Natural killer cell (primary cell): ENCODE measurements at regions not wholly inside any gene's neighbourhood (a gene's known extent, or its start where the extent isn't known, plus 50 kb on each side); places are given as distances from the start of the nearest gene placed in this dataset.
"Not testable (repeated sequence)": the region's sequence is repeated elsewhere in the genome, so short reads cannot be mapped to it uniquely, and the experiment has no call there.

ENCODE experiments used
- ATAC-seq, 3 donors: fragments of 150-1000 bp in 2 of 3; fragments of 200-7000 bp in 1 of 3; cut with Tn5 transposase; 1 replicate in 1 of 3; 2 replicates in 2 of 3; pipeline ENCODE4 v1.10.0; 2021; ENCODE audit warnings: mild to moderate bottlenecking in 2 of 3, moderate library complexity in 2 of 3
- DNase-seq, 2 donors: peaks; one replicate each; pipeline versions ENCODE4 v3.0.0 to v3.0.0-alpha.2; 2013 to 2021; ENCODE audit warnings: mixed read lengths in 1 of 2
- H3K27ac ChIP-seq: one replicate; pipeline ENCODE4 v1.5.1; 2013; ENCODE audit warnings: mild to moderate bottlenecking, low read length
- H3K27me3 ChIP-seq: one replicate; pipeline ENCODE4 v1.6.1; 2013; ENCODE audit warnings: low read length; ENCODE audit not compliant: control insufficient read depth, insufficient read depth
- H3K36me3 ChIP-seq: one replicate; pipeline ENCODE4 v1.6.1; 2013; ENCODE audit warnings: low read length; ENCODE audit not compliant: control insufficient read depth, insufficient read depth
- H3K4me1 ChIP-seq: one replicate; pipeline ENCODE4 v1.6.1; 2013; ENCODE audit warnings: low read length; ENCODE audit not compliant: control insufficient read depth, insufficient read depth
- H3K4me3 ChIP-seq: one replicate; pipeline ENCODE4 v1.5.1; 2013; ENCODE audit warnings: low read length
- H3K9me3 ChIP-seq: one replicate; pipeline ENCODE4 v1.6.1; 2013; ENCODE audit warnings: low read length; ENCODE audit not compliant: control insufficient read depth, insufficient read depth
- H3K27ac Mint-ChIP-seq, 2 donors: one replicate each; pipeline ENCODE4 v1.8.0; 2022; ENCODE audit warnings: mild to moderate bottlenecking in 2 of 2, mixed read lengths in 2 of 2, moderate library complexity in 1 of 2
- H3K27me3 Mint-ChIP-seq, 2 donors: one replicate each; pipeline ENCODE4 v1.8.0; 2022; ENCODE audit warnings: low read depth in 2 of 2, mixed read lengths in 2 of 2
- H3K36me3 Mint-ChIP-seq: one replicate; pipeline ENCODE4 v1.8.0; 2022; ENCODE audit warnings: mixed read lengths
- H3K4me1 Mint-ChIP-seq, 2 donors: one replicate each; pipeline ENCODE4 v1.8.0; 2022; ENCODE audit warnings: mixed read lengths in 2 of 2
- H3K4me3 Mint-ChIP-seq: one replicate; pipeline ENCODE4 v1.8.0; 2022; ENCODE audit warnings: mild to moderate bottlenecking, moderate library complexity, mixed read lengths
- H3K9me3 Mint-ChIP-seq, 2 donors: one replicate each; pipeline ENCODE4 v1.8.0; 2022; ENCODE audit warnings: mixed read lengths in 2 of 2
- WGBS: methylation state at CpG from one replicate; pipeline ENCODE4 v1.1.7; 2013; ENCODE audit warnings: missing lambda C conversion rate; ENCODE audit not compliant: insufficient coverage; 5-methylcytosine and 5-hydroxymethylcytosine counted together
- intact Hi-C: fragments of 100-400 bp; cut with micrococcal nuclease; formaldehyde crosslinking; loops from one replicate; pipeline ENCODE4 v1.14.2; 2022
- TF ChIP-seq, protein P1 (sequence below): fragments of 200-600 bp; IDR thresholded peaks from one replicate; pipeline ENCODE4 v1.8.0; 2022; ENCODE audit warnings: antibody characterized with exemption

GRCh38 chr15:59794229-59794886, 105.2 kb upstream of the BNIP2 start:
- intact Hi-C loops: no loop called here
- Mint-ChIP-seq H3K9me3 (no peaks in the 10 kb centered on the region), H3K36me3 (no peaks in the 10 kb centered on the region), H3K27ac (no peak overlapping the region), H3K27me3 (peaks cover 14 to 58% of the 10 kb centered on the region in 2 donors), H3K4me1 (no peaks in the 10 kb centered on the region), H3K4me3 (no peak overlapping the region)
- DNase-seq: peak in 1 of 2 donors; percentile 30
- no peaks in the 10 kb centered on the region for H3K4me1 ChIP-seq
- no peak overlapping the region for H3K27ac ChIP-seq
- TF ChIP-seq, protein P1, sequence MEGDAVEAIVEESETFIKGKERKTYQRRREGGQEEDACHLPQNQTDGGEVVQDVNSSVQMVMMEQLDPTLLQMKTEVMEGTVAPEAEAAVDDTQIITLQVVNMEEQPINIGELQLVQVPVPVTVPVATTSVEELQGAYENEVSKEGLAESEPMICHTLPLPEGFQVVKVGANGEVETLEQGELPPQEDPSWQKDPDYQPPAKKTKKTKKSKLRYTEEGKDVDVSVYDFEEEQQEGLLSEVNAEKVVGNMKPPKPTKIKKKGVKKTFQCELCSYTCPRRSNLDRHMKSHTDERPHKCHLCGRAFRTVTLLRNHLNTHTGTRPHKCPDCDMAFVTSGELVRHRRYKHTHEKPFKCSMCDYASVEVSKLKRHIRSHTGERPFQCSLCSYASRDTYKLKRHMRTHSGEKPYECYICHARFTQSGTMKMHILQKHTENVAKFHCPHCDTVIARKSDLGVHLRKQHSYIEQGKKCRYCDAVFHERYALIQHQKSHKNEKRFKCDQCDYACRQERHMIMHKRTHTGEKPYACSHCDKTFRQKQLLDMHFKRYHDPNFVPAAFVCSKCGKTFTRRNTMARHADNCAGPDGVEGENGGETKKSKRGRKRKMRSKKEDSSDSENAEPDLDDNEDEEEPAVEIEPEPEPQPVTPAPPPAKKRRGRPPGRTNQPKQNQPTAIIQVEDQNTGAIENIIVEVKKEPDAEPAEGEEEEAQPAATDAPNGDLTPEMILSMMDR: no peak
- WGBS: 52% methylated on average over 7 of the region's 7 CpGs
- H3K27me3 ChIP-seq: no peaks in the 10 kb centered on the region
- peak in 1 of 3 donors; percentile 27 for ATAC-seq
- H3K4me3 ChIP-seq: no peak overlapping the region
- H3K9me3 ChIP-seq: no peaks in the 10 kb centered on the region
- H3K36me3 ChIP-seq: no peaks in the 10 kb centered on the region

GRCh38 chr15:59792359-59792758, 103.2 kb upstream of the BNIP2 start:
- Histone ChIP-seq H3K36me3 (no peaks in the 10 kb centered on the region), H3K27ac (no peak overlapping the region), H3K27me3 (no peaks in the 10 kb centered on the region), H3K4me1 (no peaks in the 10 kb centered on the region), H3K9me3 (no peaks in the 10 kb centered on the region), H3K4me3 (no peak overlapping the region)
- no peak for ATAC-seq
- peak in 1 of 2 donors; percentile 60 for DNase-seq
- Mint-ChIP-seq H3K27ac (no peak overlapping the region), H3K4me3 (no peak overlapping the region), H3K36me3 (no peaks in the 10 kb centered on the region), H3K27me3 (peaks cover 11 to 43% of the 10 kb centered on the region in 2 donors), H3K9me3 (no peaks in the 10 kb centered on the region), H3K4me1 (no peaks in the 10 kb centered on the region)
- TF ChIP-seq, protein P1: no peak
- intact Hi-C loops: no loop called here
- 71% methylated on average over 13 of the region's 13 CpGs for WGBS

GRCh38 chr15:59791755-59792154, 102.6 kb upstream of the BNIP2 start:
- H3K36me3 ChIP-seq: no peaks in the 10 kb centered on the region
- TF ChIP-seq, protein P1: no peak
- H3K4me3 ChIP-seq: no peak overlapping the region
- Mint-ChIP-seq H3K36me3 (no peaks in the 10 kb centered on the region), H3K27me3 (peaks cover 11 to 47% of the 10 kb centered on the region in 2 donors), H3K27ac (no peak overlapping the region), H3K9me3 (no peaks in the 10 kb centered on the region), H3K4me3 (no peak overlapping the region), H3K4me1 (no peaks in the 10 kb centered on the region)
- H3K27ac ChIP-seq: no peak overlapping the region
- no peaks in the 10 kb centered on the region for H3K9me3 ChIP-seq
- H3K27me3 ChIP-seq: no peaks in the 10 kb centered on the region
- peak in 1 of 2 donors; percentile 25 for DNase-seq
- no peaks in the 10 kb centered on the region for H3K4me1 ChIP-seq
- no peak for ATAC-seq
- intact Hi-C loops: no loop called here
- WGBS: 80% methylated on average over 3 of the region's 3 CpGs

DNA sequence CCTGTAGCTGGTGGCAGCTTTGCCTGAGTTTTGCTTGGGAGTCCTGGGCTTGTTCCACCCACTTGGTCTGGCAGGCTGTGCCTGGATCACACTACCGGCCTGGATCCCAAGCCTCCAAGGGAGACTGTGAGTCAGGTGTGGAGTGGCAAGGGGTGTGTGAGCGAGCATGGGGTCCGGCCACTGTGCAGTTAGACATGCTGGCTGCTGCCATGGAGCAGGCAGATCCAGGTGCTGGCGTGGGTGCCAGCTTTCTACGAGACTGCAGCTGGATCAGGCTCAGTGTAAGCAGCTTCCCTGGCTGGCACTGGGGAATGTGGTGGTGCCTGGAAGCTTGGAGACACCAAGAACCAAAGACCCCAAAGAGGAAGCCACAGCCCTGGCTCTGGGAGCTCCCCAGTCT, 102.0 kb upstream of the BNIP2 start:
- DNase-seq (no peak), ATAC-seq (no peak)
- Histone ChIP-seq H3K27me3 (no peaks in the 10 kb centered on the region), H3K9me3 (no peaks in the 10 kb centered on the region), H3K4me1 (no peaks in the 10 kb centered on the region), H3K36me3 (no peaks in the 10 kb centered on the region), H3K4me3 (no peak overlapping the region), H3K27ac (no peak overlapping the region)
- Mint-ChIP-seq H3K9me3 (no peaks in the 10 kb centered on the region), H3K27me3 (peaks cover 11 to 51% of the 10 kb centered on the region in 2 donors), H3K36me3 (no peaks in the 10 kb centered on the region), H3K27ac (no peak overlapping the region), H3K4me1 (no peaks in the 10 kb centered on the region), H3K4me3 (no peak overlapping the region)
- WGBS: 74% methylated on average over 5 of the region's 5 CpGs
- TF ChIP-seq, protein P1: no peak
- intact Hi-C loops: no loop called here

DNA sequence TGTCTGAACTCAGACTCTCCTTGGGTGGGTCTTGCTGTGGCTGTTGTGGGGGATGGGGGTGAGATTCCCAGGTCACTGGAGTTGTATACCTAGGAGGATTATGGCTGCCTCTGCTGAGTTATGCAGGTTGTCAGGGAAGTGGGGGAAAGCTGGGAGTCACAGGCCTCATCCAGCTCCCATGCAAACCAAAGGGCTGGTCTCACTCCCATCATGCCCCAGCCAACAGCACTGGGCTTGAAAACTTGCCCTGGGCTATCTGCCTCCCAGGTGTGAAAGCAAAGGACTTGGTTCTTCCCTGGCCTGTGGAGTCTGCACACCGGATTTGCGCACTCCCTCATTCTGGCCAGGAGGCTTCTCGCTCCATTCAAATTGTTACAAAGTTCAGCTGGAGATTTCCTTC, 97.3 kb upstream of the BNIP2 start:
- H3K36me3 Mint-ChIP-seq, H3K27me3 ChIP-seq, H3K4me1 Mint-ChIP-seq, H3K27ac ChIP-seq, H3K4me1 ChIP-seq, DNase-seq, H3K9me3 ChIP-seq, ATAC-seq, H3K9me3 Mint-ChIP-seq, H3K27ac Mint-ChIP-seq, H3K4me3 Mint-ChIP-seq, intact Hi-C loops, H3K36me3 ChIP-seq, H3K4me3 ChIP-seq: not testable (repeated sequence)
- peaks cover 22 to 56% of the 10 kb centered on the region in 2 donors for H3K27me3 Mint-ChIP-seq
- 98% methylated on average over 3 of the region's 3 CpGs for WGBS
